K562 (cell line): ENCODE measurements at regions not wholly inside any gene's neighbourhood (a gene's known extent, or its start where the extent isn't known, plus 50 kb on each side); places are given as distances from the start of the nearest gene placed in this dataset.

Experiments used
- ELK3 ChIP-seq: fragments of 450-650 bp; formaldehyde crosslinking; IDR thresholded peaks from 2 replicates; pipeline ENCODE4 v1.4.0; 2020; ENCODE audit warnings: mild to moderate bottlenecking
- GTF2A2 ChIP-seq: IDR thresholded peaks from 2 replicates; pipeline ENCODE4 v1.6.1; 2016; ENCODE audit warnings: mild to moderate bottlenecking, missing genetic modification characterization, missing compliant biosample characterization
- HNRNPLL ChIP-seq: fragments of 200-400 bp; formaldehyde crosslinking; IDR thresholded peaks from 2 replicates; pipeline ENCODE4 v1.6.1; 2017; ENCODE audit warnings: low read length, low read depth, mild to moderate bottlenecking; ENCODE audit not compliant: poor library complexity, severe bottlenecking
- JUND ChIP-seq, 2 experiments: IDR thresholded peaks; 2 replicates in 1 of 2; 3 replicates in 1 of 2; pipeline ENCODE4 v1.6.1; 2011; ENCODE audit warnings: borderline replicate concordance in 2 of 2, low read depth in 2 of 2, low read length in 2 of 2, improper control_type of control experiment in 1 of 2, missing biosample characterization in 1 of 2, missing genetic modification characterization in 1 of 2, missing genetic modification reagents in 1 of 2
- NFRKB ChIP-seq: fragments of 450-650 bp; IDR thresholded peaks from 2 replicates; pipeline ENCODE4 v1.6.1; 2016; ENCODE audit warnings: low read depth
- PHF21A ChIP-seq: fragments of 450-650 bp; IDR thresholded peaks from 2 replicates; pipeline ENCODE4 v1.6.1; 2017; ENCODE audit warnings: low read depth, borderline replicate concordance
- PRDM10 ChIP-seq: fragments of 450-650 bp; IDR thresholded peaks from 2 replicates; pipeline ENCODE4 v1.6.1; 2018; ENCODE audit not compliant: partially characterized antibody
- RB1 ChIP-seq: fragments of 450-650 bp; IDR thresholded peaks from 2 replicates; pipeline ENCODE4 v1.6.1; 2017; ENCODE audit warnings: low read depth, mild to moderate bottlenecking
- SAP30 ChIP-seq: fragments of 200-600 bp; sonication (generic); IDR thresholded peaks from 2 replicates; pipeline ENCODE4 v1.6.1; 2012; ENCODE audit warnings: borderline replicate concordance, low read depth, mild to moderate bottlenecking, moderate library complexity, low read length, control low read depth, inconsistent platforms; ENCODE audit not compliant: insufficient read depth, poor library complexity, severe bottlenecking
- STAT5B ChIP-seq: fragments of 250-450 bp; sonication (Bioruptor Pico); IDR thresholded peaks from 2 replicates; pipeline ENCODE4 v1.8.0; 2021; ENCODE audit warnings: mild to moderate bottlenecking, inconsistent platforms
- TRIM25 ChIP-seq: fragments of 450-650 bp; IDR thresholded peaks from 2 replicates; pipeline ENCODE4 v1.7.0; 2016; ENCODE audit warnings: borderline replicate concordance
- U2AF2 ChIP-seq: fragments of 200-400 bp; formaldehyde crosslinking; optimal IDR thresholded peaks from 2 replicates; pipeline ENCODE3; 2017; ENCODE audit warnings: low read depth, mild to moderate bottlenecking, low read length
- WHSC1 ChIP-seq: IDR thresholded peaks from one replicate; pipeline ENCODE4 v1.6.1; 2012; ENCODE audit warnings: low read length, control low read depth, inconsistent platforms
- ZNF121 ChIP-seq: sonication (generic); formaldehyde crosslinking; conservative IDR thresholded peaks from 2 replicates; pipeline ENCODE4 v1.8.0; 2022; ENCODE audit warnings: missing genetic modification reagents
- TF ChIP-seq, protein P1 (sequence below), 3 experiments: IDR thresholded peaks in 2 of 3; conservative IDR thresholded peaks in 1 of 3; 2 replicates each; pipeline ENCODE4 v1.5.1; 2011 to 2012; ENCODE audit warnings: low read length in 3 of 3, mild to moderate bottlenecking in 3 of 3, control low read depth in 2 of 3, improper control_type of control experiment in 1 of 3, inconsistent platforms in 1 of 3, low read depth in 1 of 3, mixed read lengths in 1 of 3, moderate library complexity in 1 of 3; ENCODE audit not compliant: insufficient read depth in 2 of 3
- TF ChIP-seq, protein P2 (sequence below): fragments of 250-450 bp; sonication (Bioruptor Pico); IDR thresholded peaks from 2 replicates; pipeline ENCODE4 v1.4.0; 2020; ENCODE audit warnings: mild to moderate bottlenecking, moderate library complexity

- TF ChIP-seq ELK3 (CRISPR knock-in tag) (no peak), PRDM10 (peak; percentile 58), U2AF2 (no peak), TRIM25 (no peak), WHSC1 (no peak), RB1 (no peak), ZNF121 (no peak), NFRKB (no peak), JUND (IDR thresholded peaks at IDR 0.05; ENCODE audit: borderline replicate concordance, low read depth, low read length) (peak; percentile 58; the same call in 1 of the 2 replicates), JUND (tag; IDR thresholded peaks at IDR 0.05; ENCODE audit: borderline replicate concordance, low read depth, low read length) (peak; percentile 33; the same call in 1 of the 3 replicates), PHF21A (no peak), SAP30 (no peak), STAT5B (CRISPR knock-in tag) (no peak), HNRNPLL (no peak), GTF2A2 (tag) (no peak)
- TF ChIP-seq, protein P1, sequence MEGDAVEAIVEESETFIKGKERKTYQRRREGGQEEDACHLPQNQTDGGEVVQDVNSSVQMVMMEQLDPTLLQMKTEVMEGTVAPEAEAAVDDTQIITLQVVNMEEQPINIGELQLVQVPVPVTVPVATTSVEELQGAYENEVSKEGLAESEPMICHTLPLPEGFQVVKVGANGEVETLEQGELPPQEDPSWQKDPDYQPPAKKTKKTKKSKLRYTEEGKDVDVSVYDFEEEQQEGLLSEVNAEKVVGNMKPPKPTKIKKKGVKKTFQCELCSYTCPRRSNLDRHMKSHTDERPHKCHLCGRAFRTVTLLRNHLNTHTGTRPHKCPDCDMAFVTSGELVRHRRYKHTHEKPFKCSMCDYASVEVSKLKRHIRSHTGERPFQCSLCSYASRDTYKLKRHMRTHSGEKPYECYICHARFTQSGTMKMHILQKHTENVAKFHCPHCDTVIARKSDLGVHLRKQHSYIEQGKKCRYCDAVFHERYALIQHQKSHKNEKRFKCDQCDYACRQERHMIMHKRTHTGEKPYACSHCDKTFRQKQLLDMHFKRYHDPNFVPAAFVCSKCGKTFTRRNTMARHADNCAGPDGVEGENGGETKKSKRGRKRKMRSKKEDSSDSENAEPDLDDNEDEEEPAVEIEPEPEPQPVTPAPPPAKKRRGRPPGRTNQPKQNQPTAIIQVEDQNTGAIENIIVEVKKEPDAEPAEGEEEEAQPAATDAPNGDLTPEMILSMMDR (IDR thresholded peaks at IDR 0.05 in 2 of 3, conservative IDR thresholded peaks at IDR 0.05 in 1 of 3; ENCODE audit: insufficient read depth in 2 of 3, low read depth in 1 of 3, low read length in 3 of 3), result peak in 2 of 3 experiments; percentile 8 to 29; a peak in 2 of 6 replicates
- TF ChIP-seq, protein P2, sequence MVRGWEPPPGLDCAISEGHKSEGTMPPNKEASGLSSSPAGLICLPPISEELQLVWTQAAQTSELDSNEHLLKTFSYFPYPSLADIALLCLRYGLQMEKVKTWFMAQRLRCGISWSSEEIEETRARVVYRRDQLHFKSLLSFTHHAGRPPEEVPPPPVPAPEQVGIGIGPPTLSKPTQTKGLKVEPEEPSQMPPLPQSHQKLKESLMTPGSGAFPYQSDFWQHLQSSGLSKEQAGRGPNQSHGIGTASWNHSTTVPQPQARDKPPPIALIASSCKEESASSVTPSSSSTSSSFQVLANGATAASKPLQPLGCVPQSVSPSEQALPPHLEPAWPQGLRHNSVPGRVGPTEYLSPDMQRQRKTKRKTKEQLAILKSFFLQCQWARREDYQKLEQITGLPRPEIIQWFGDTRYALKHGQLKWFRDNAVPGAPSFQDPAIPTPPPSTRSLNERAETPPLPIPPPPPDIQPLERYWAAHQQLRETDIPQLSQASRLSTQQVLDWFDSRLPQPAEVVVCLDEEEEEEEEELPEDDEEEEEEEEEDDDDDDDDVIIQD (CRISPR knock-in tag), result no peak
Measured at GRCh38 chr2:216792222-216793021, 67.4 kb downstream of the TNP1 start (continued).
